Dedifferentiated amniotic fluid mesenchymal stem cell (primary cell): ENCODE measurements at regions not wholly inside any gene's neighbourhood (a gene's known extent, or its start where the extent isn't known, plus 50 kb on each side); places are given as distances from the start of the nearest gene placed in this dataset.

ENCODE experiments used
- DNase-seq: peaks from one replicate; pipeline ENCODE4 v3.0.0-alpha.2; 2016; ENCODE audit errors: extremely low spot score

- DNase-seq: no peak
Measured at GRCh38 chr5:32504329-32504988, 59.9 kb upstream of the ZFR start.

- DNase-seq: no peak
Measured at GRCh38 chr5:32503261-32503660, 58.7 kb upstream of the ZFR start.

- DNase-seq: no peak
Measured at GRCh38 chr5:32501071-32502002, 56.8 kb upstream of the ZFR start.

GRCh38 chr5:32500181-32500580, 55.6 kb upstream of the ZFR start:
- no peak for DNase-seq

- no peak for DNase-seq
Measured at GRCh38 chr5:32499261-32499660, 54.7 kb upstream of the ZFR start.

GRCh38 chr5:32498484-32498883, 53.9 kb upstream of the ZFR start:
- DNase-seq: no peak

GRCh38 chr5:32496104-32496503, 51.6 kb upstream of the ZFR start:
- DNase-seq: no peak

GRCh38 chr5:32494827-32495226, 50.3 kb upstream of the ZFR start:
- no peak for DNase-seq
